Astrocyte of the cerebellum (primary cell): ENCODE measurements at regions not wholly inside any gene's neighbourhood (a gene's known extent, or its start where the extent isn't known, plus 50 kb on each side); places are given as distances from the start of the nearest gene placed in this dataset.

Source experiments
- DNase-seq: peaks from one replicate; pipeline ENCODE4 v3.0.0-alpha.2; 2011; ENCODE audit warnings: low read depth
- H3K4me3 ChIP-seq: 2 replicates; pipeline ENCODE4 v1.5.1; 2011; ENCODE audit warnings: mild to moderate bottlenecking, low read depth, low read length, moderate library complexity
- CTCF ChIP-seq: IDR thresholded peaks from 2 replicates; pipeline ENCODE4 v1.5.1; 2012; ENCODE audit warnings: low read length, low read depth, moderate library complexity, mild to moderate bottlenecking; ENCODE audit errors: missing control alignments
- in situ Hi-C: cut with HindIII; loops from 2 replicates; pipeline ENCODE4 v1.10.0; 2017; ENCODE audit warnings: low sequenced_read_pairs

- H3K4me3 ChIP-seq = no peak overlapping the region
- in situ Hi-C loops = no loop called here
- peak; percentile 28 for DNase-seq
- no peak for TF ChIP-seq CTCF
Measured at GRCh38 chr2:193331676-193332075, 1136.9 kb upstream of the TMEFF2 start.

- TF ChIP-seq CTCF = no peak
- in situ Hi-C loops = no loop called here
- H3K4me3 ChIP-seq = no peak overlapping the region
- no peak for DNase-seq
Measured at GRCh38 chr2:193326296-193326695, 1131.6 kb upstream of the TMEFF2 start.

GRCh38 chr2:193315428-193316091, 1120.8 kb upstream of the TMEFF2 start:
- no peak for DNase-seq
- in situ Hi-C loops = no loop called here
- no peak for TF ChIP-seq CTCF
- H3K4me3 ChIP-seq = no peak overlapping the region

- DNase-seq = no peak
- no peak overlapping the region for H3K4me3 ChIP-seq
- no peak for TF ChIP-seq CTCF
- in situ Hi-C loops = no loop called here
Measured at GRCh38 chr2:193303464-193303863, 1108.7 kb upstream of the TMEFF2 start.

- H3K4me3 ChIP-seq = no peak overlapping the region
- no peak for TF ChIP-seq CTCF
- DNase-seq = no peak
- in situ Hi-C loops = no loop called here
Measured at GRCh38 chr2:193294371-193294770, 1099.6 kb upstream of the TMEFF2 start.

GRCh38 chr2:193279361-193279760, 1084.6 kb upstream of the TMEFF2 start:
- TF ChIP-seq CTCF = no peak
- no peak overlapping the region for H3K4me3 ChIP-seq
- DNase-seq = no peak
- in situ Hi-C loops = no loop called here

- in situ Hi-C loops = no loop called here
- no peak overlapping the region for H3K4me3 ChIP-seq
- TF ChIP-seq CTCF = no peak
- no peak for DNase-seq
Measured at GRCh38 chr2:193276988-193277387, 1082.3 kb upstream of the TMEFF2 start.
